Loucy (cell line): ENCODE measurements at regions not wholly inside any gene's neighbourhood (a gene's known extent, or its start where the extent isn't known, plus 50 kb on each side); places are given as distances from the start of the nearest gene placed in this dataset.

Experiments used
- EZH2phosphoT487 ChIP-seq: fragments of 200-600 bp; IDR thresholded peaks from 2 replicates; pipeline ENCODE4 v1.6.1; 2018; ENCODE audit warnings: antibody characterized with exemption, mild to moderate bottlenecking, moderate library complexity, borderline replicate concordance
- TF ChIP-seq, protein P1 (sequence below): fragments of 200-600 bp; sonication (generic); conservative IDR thresholded peaks from 2 replicates; pipeline ENCODE4 v1.5.1; 2014; ENCODE audit warnings: mild to moderate bottlenecking, antibody characterized with exemption, low read length

DNA sequence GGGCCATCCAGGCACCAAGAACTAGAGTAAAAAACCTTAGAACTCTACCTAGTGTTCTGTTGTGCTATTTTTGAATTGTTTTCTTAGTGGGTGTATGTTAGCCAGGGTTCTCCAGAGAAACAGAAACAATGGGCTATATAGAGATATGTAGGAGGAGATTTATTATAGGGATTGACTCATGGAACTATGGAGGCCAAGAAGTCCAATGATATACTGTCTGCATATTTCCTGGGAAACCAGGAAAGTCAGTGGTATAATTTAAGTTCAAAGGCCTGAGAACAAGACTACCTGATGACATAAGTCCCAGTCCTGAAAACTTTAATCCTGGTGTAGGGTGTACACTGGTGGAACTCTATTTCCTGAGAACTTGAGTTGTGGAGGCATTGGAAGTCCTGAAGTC, 108.7 kb upstream of the ACVR1 start:
- TF ChIP-seq, protein P1, sequence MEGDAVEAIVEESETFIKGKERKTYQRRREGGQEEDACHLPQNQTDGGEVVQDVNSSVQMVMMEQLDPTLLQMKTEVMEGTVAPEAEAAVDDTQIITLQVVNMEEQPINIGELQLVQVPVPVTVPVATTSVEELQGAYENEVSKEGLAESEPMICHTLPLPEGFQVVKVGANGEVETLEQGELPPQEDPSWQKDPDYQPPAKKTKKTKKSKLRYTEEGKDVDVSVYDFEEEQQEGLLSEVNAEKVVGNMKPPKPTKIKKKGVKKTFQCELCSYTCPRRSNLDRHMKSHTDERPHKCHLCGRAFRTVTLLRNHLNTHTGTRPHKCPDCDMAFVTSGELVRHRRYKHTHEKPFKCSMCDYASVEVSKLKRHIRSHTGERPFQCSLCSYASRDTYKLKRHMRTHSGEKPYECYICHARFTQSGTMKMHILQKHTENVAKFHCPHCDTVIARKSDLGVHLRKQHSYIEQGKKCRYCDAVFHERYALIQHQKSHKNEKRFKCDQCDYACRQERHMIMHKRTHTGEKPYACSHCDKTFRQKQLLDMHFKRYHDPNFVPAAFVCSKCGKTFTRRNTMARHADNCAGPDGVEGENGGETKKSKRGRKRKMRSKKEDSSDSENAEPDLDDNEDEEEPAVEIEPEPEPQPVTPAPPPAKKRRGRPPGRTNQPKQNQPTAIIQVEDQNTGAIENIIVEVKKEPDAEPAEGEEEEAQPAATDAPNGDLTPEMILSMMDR: no peak
- no peak for TF ChIP-seq EZH2phosphoT487
